ENCODE measurements at regions not wholly inside any gene's neighbourhood (a gene's known extent, or its start where the extent isn't known, plus 50 kb on each side); places are given as distances from the start of the nearest gene placed in this dataset.
A peak's percentile ranks its signal among the peaks of the same experiment; 100 is the strongest.

GRCh38 chr11:116698080-116698479 is 74.7 kb downstream of the BUD13 start:
- H3K4me3 ChIP-seq (ENCODE audit: low read depth, low read length): no peak overlapping the region
- no peak for DNase-seq (ENCODE audit: low read depth in 4 of 6, low spot score in 6 of 6)

GRCh38 chr11:116697639-116698038 is 75.1 kb downstream of the BUD13 start:
- Histone ChIP-seq H3K36me3 (ENCODE audit: control insufficient read depth, insufficient read depth, low read length) (no peaks in the 10 kb centered on the region), H3K27ac (ENCODE audit: low read depth, low read length) (no peak overlapping the region), H3K27me3 (ENCODE audit: control insufficient read depth, insufficient read depth, low read length) (no peaks in the 10 kb centered on the region), H3K4me1 (ENCODE audit: control insufficient read depth, insufficient read depth, low read length) (peaks cover 8% of the 10 kb centered on the region), H3K4me3 (ENCODE audit: low read depth, low read length) (no peak overlapping the region), H3K9me3 (ENCODE audit: control insufficient read depth, insufficient read depth, low read length) (no peaks in the 10 kb centered on the region)
- DNase-seq (ENCODE audit: low read depth in 4 of 6, low spot score in 6 of 6): no peak
- WGBS (ENCODE audit: insufficient coverage): 85% methylated on average over 7 of the region's 7 CpGs

More at GRCh38 chr11:116698080-116698479, 74.7 kb downstream of the BUD13 start:
- WGBS (ENCODE audit: insufficient coverage): no CpG with 5 or more reads among the region's 1 CpG
- Histone ChIP-seq H3K36me3 (ENCODE audit: control insufficient read depth, insufficient read depth, low read length) (no peaks in the 10 kb centered on the region), H3K9me3 (ENCODE audit: control insufficient read depth, insufficient read depth, low read length) (no peaks in the 10 kb centered on the region), H3K4me1 (ENCODE audit: control insufficient read depth, insufficient read depth, low read length) (peaks cover 13% of the 10 kb centered on the region), H3K27ac (ENCODE audit: low read depth, low read length) (no peak overlapping the region), H3K27me3 (ENCODE audit: control insufficient read depth, insufficient read depth, low read length) (no peaks in the 10 kb centered on the region)

GRCh38 chr11:116697011-116697410 is 75.8 kb downstream of the BUD13 start:
- H3K4me1 ChIP-seq (ENCODE audit: control insufficient read depth, insufficient read depth, low read length): peaks cover 8% of the 10 kb centered on the region
- H3K4me3 ChIP-seq (ENCODE audit: low read depth, low read length): no peak overlapping the region
- no peak overlapping the region for H3K27ac ChIP-seq (ENCODE audit: low read depth, low read length)
- H3K36me3 ChIP-seq (ENCODE audit: control insufficient read depth, insufficient read depth, low read length): no peaks in the 10 kb centered on the region
- no peaks in the 10 kb centered on the region for H3K9me3 ChIP-seq (ENCODE audit: control insufficient read depth, insufficient read depth, low read length)
- no peaks in the 10 kb centered on the region for H3K27me3 ChIP-seq (ENCODE audit: control insufficient read depth, insufficient read depth, low read length)
- WGBS (ENCODE audit: insufficient coverage): no CpG with 5 or more reads among the region's 4 CpGs
- DNase-seq (ENCODE audit: low read depth in 4 of 6, low spot score in 6 of 6): no peak

DNA sequence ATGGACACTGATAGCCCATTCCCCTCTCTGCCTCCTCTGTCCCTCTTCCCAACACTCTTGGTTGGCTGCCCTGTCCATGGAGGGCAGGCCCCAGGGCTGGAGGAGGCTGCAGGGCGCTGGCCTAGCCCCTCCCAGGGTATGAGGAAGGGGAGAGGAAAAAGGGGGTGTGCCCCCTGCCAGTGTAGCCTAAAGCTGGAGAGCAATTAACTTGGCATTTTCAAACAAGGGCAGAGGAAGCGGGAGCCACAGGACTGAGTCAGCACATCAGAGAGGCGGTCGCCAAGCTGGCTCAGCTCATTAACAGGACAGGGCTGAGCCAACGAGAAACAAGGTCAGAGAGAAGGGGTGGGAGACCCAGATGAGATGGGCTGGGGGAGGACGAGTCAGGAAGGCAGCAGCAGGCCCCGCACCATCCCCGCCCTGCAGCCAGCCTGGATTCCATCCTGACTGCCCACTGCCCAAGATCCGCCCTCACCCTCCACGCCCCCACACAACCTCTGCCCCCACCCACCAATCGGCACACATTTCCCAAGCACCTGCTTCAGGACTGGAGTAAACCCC is 76.3 kb downstream of the BUD13 start:
- H3K27ac ChIP-seq (ENCODE audit: low read depth, low read length): no peak overlapping the region

DNA sequence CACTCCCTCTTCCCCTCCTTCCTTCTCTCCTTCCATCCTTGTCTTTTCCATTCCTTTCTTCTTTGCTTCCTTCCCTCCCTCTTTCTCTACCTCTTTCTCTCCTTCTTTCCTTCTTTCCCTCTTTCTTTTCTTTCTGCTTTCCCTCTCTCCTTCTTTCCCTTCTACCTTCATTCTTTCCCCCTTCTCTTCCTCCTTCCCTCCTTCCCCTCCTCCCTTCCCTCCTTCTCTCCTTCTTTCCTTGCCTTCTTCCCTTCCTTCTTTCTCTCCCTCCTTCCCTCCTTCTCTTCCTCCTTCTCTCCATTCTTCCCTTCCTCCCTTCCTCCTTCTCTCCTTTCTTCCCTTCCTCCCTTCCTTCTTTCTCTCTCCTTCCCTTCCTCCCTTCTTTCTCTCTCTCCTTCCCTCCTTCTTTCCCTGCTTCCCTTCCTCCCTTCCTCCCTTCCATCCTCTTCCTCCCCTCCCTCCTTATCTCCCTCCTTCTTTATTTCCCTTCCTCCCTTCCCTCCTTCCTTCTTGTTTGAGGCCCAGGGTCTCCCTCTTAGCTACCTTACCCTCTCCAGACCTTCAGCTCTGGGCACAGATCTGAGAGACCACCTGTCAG is 77.0 kb downstream of the BUD13 start:
- no peaks in the 10 kb centered on the region for H3K27me3 ChIP-seq (ENCODE audit: control insufficient read depth, insufficient read depth, low read length)
- peaks cover 13% of the 10 kb centered on the region for H3K4me1 ChIP-seq (ENCODE audit: control insufficient read depth, insufficient read depth, low read length)
- no peak overlapping the region for H3K4me3 ChIP-seq (ENCODE audit: low read depth, low read length)
- DNase-seq (ENCODE audit: low read depth in 4 of 6, low spot score in 6 of 6): no peak
- no peaks in the 10 kb centered on the region for H3K36me3 ChIP-seq (ENCODE audit: control insufficient read depth, insufficient read depth, low read length)
- no peak overlapping the region for H3K27ac ChIP-seq (ENCODE audit: low read depth, low read length)
- no peaks in the 10 kb centered on the region for H3K9me3 ChIP-seq (ENCODE audit: control insufficient read depth, insufficient read depth, low read length)

More for the DNA sequence above, 76.3 kb downstream of the BUD13 start:
- H3K9me3 ChIP-seq (ENCODE audit: control insufficient read depth, insufficient read depth, low read length): no peaks in the 10 kb centered on the region
- H3K4me1 ChIP-seq (ENCODE audit: control insufficient read depth, insufficient read depth, low read length): peaks cover 13% of the 10 kb centered on the region
- H3K27me3 ChIP-seq (ENCODE audit: control insufficient read depth, insufficient read depth, low read length): no peaks in the 10 kb centered on the region
- DNase-seq (ENCODE audit: low read depth in 4 of 6, low spot score in 6 of 6): peak in 1 of 6 donors; percentile 66
- 49% methylated on average over 9 of the region's 11 CpGs for WGBS (ENCODE audit: insufficient coverage)
- no peak overlapping the region for H3K4me3 ChIP-seq (ENCODE audit: low read depth, low read length)
- H3K36me3 ChIP-seq (ENCODE audit: control insufficient read depth, insufficient read depth, low read length): no peaks in the 10 kb centered on the region

GRCh38 chr11:116694815-116695590 is 77.8 kb downstream of the BUD13 start:
- H3K27ac ChIP-seq (ENCODE audit: low read depth, low read length): no peak overlapping the region
- no peak for DNase-seq (ENCODE audit: low read depth in 4 of 6, low spot score in 6 of 6)
- no peak overlapping the region for H3K4me3 ChIP-seq (ENCODE audit: low read depth, low read length)
- no peaks in the 10 kb centered on the region for H3K27me3 ChIP-seq (ENCODE audit: control insufficient read depth, insufficient read depth, low read length)
- 90% methylated on average over 13 of the region's 14 CpGs for WGBS (ENCODE audit: insufficient coverage)
- peaks cover 13% of the 10 kb centered on the region for H3K4me1 ChIP-seq (ENCODE audit: control insufficient read depth, insufficient read depth, low read length)
- no peaks in the 10 kb centered on the region for H3K9me3 ChIP-seq (ENCODE audit: control insufficient read depth, insufficient read depth, low read length)
- H3K36me3 ChIP-seq (ENCODE audit: control insufficient read depth, insufficient read depth, low read length): no peaks in the 10 kb centered on the region

DNA sequence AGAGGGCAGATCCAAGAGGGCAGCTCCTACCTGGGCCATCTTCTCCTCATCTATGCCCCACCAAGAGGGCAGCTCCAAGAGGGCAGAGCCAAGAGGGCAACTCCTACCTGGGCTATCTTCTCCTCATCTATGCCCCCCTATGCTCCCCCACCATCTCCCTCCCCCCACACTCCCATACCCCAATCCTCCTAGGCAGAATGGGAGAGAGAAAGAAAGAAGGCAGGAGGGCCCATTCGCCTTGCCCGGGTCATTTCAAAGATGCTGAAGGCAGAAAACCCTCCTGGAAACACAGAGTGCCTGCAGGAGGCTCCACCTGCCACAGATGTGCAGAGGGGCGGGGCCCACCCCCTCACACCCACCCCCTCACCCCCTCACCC is 78.5 kb downstream of the BUD13 start:
- DNase-seq (ENCODE audit: low read depth in 4 of 6, low spot score in 6 of 6): no peak
- no CpG with 5 or more reads among the region's 3 CpGs for WGBS (ENCODE audit: insufficient coverage)
- Histone ChIP-seq H3K27me3 (ENCODE audit: control insufficient read depth, insufficient read depth, low read length) (no peaks in the 10 kb centered on the region), H3K4me1 (ENCODE audit: control insufficient read depth, insufficient read depth, low read length) (peaks cover 13% of the 10 kb centered on the region), H3K27ac (ENCODE audit: low read depth, low read length) (no peak overlapping the region), H3K9me3 (ENCODE audit: control insufficient read depth, insufficient read depth, low read length) (no peaks in the 10 kb centered on the region), H3K4me3 (ENCODE audit: low read depth, low read length) (no peak overlapping the region), H3K36me3 (ENCODE audit: control insufficient read depth, insufficient read depth, low read length) (no peaks in the 10 kb centered on the region)

GRCh38 chr11:116693593-116694348 is 79.0 kb downstream of the BUD13 start:
- no peaks in the 10 kb centered on the region for H3K27me3 ChIP-seq (ENCODE audit: control insufficient read depth, insufficient read depth, low read length)
- no peak overlapping the region for H3K4me3 ChIP-seq (ENCODE audit: low read depth, low read length)
- no peak overlapping the region for H3K27ac ChIP-seq (ENCODE audit: low read depth, low read length)
- WGBS (ENCODE audit: insufficient coverage): 84% methylated on average over 14 of the region's 16 CpGs
- no peak for DNase-seq (ENCODE audit: low read depth in 4 of 6, low spot score in 6 of 6)
- peaks cover 13% of the 10 kb centered on the region for H3K4me1 ChIP-seq (ENCODE audit: control insufficient read depth, insufficient read depth, low read length)
- H3K9me3 ChIP-seq (ENCODE audit: control insufficient read depth, insufficient read depth, low read length): no peaks in the 10 kb centered on the region
- H3K36me3 ChIP-seq (ENCODE audit: control insufficient read depth, insufficient read depth, low read length): no peaks in the 10 kb centered on the region

DNA sequence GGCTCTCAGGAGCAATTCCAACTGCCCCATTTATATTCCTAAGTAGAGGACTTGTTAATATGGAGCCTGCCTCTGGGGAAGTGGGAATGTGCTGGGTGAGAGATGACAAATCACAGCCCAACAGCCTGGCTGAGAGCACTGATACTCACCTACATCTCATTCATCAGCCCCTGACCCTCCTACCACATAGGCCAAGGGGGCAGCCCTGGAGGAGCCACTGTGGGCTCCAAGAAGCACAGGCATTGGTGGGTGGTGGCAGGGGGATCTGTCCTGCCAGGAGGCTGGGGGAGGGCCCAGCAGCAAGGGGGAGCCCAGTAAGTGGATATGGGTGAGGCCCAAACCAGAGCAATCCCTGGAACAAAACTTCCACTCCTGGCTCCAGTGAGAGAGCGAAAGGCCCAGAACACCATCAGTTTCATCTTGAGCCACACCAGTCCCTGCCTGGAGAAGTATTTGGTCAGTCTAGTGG is 79.7 kb downstream of the BUD13 start:
- DNase-seq (ENCODE audit: low read depth in 4 of 6, low spot score in 6 of 6): peak in 1 of 6 donors; percentile 54
- H3K9me3 ChIP-seq (ENCODE audit: control insufficient read depth, insufficient read depth, low read length): no peaks in the 10 kb centered on the region
- H3K4me3 ChIP-seq (ENCODE audit: low read depth, low read length): no peak overlapping the region
- H3K27ac ChIP-seq (ENCODE audit: low read depth, low read length): no peak overlapping the region
- no peaks in the 10 kb centered on the region for H3K27me3 ChIP-seq (ENCODE audit: control insufficient read depth, insufficient read depth, low read length)
- H3K4me1 ChIP-seq (ENCODE audit: control insufficient read depth, insufficient read depth, low read length): peaks cover 13% of the 10 kb centered on the region
- 100% methylated on average over 1 of the region's 1 CpG for WGBS (ENCODE audit: insufficient coverage)
- no peaks in the 10 kb centered on the region for H3K36me3 ChIP-seq (ENCODE audit: control insufficient read depth, insufficient read depth, low read length)
